ENCODE measurements at regions not wholly inside any gene's neighbourhood (a gene's known extent, or its start where the extent isn't known, plus 50 kb on each side); places are given as distances from the start of the nearest gene placed in this dataset.

- no peak for ATAC-seq
- TF ChIP-seq BACH2 (CRISPR knock-in tag; IDR thresholded peaks at IDR 0.05; ENCODE audit: borderline replicate concordance): no peak
- no peak for TF ChIP-seq TSHZ2 (CRISPR knock-in tag; IDR thresholded peaks at IDR 0.05)
- no peak for TF ChIP-seq ZC3H10 (CRISPR knock-in tag; IDR thresholded peaks at IDR 0.05)
- no peak for TF ChIP-seq OSR1 (CRISPR knock-in tag; IDR thresholded peaks at IDR 0.05)
- TF ChIP-seq TOX (CRISPR knock-in tag; IDR thresholded peaks at IDR 0.05; ENCODE audit: borderline replicate concordance): no peak
- TF ChIP-seq ZFP3 (CRISPR knock-in tag; IDR thresholded peaks at IDR 0.05): no peak
- no peak for TF ChIP-seq PPARA (CRISPR knock-in tag; IDR thresholded peaks at IDR 0.05; ENCODE audit: borderline replicate concordance)
- no peak for TF ChIP-seq GLIS3 (CRISPR knock-in tag; IDR thresholded peaks at IDR 0.05)
- TF ChIP-seq ESRRG (CRISPR knock-in tag; IDR thresholded peaks at IDR 0.05): no peak
Observed at GRCh38 chr2:11100976-11101375, 54.3 kb upstream of the SLC66A3 start.

DNA sequence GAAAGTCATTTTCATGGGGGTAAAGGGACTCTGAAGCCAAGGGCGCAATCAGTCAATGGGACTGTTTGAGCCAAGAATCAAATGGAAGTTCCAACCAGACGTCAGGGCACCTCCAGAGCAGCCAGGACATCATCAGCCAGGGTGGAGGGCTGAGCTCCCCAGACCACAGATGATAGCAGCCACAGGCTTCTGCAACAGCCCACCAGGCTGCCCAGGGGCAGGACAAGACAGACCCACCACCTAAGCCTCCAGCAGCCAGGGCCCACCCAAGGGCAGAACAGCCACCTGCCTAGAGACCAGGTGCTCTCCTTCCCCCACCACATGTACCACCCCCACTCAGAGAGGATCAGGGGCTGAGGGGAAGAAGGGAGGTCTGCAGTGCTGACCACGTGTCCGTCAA lies 53.8 kb upstream of the SLC66A3 start:
- no peak for ATAC-seq
- TF ChIP-seq CSRNP3 (CRISPR knock-in tag; IDR thresholded peaks at IDR 0.05) (no peak), ZFP3 (CRISPR knock-in tag; IDR thresholded peaks at IDR 0.05) (no peak), ZFP30 (CRISPR knock-in tag; IDR thresholded peaks at IDR 0.05) (no peak), ARNTL (CRISPR knock-in tag; IDR thresholded peaks at IDR 0.05; ENCODE audit: borderline replicate concordance, low read depth) (no peak), ZNF70 (CRISPR knock-in tag; IDR thresholded peaks at IDR 0.05) (no peak), TOX (CRISPR knock-in tag; IDR thresholded peaks at IDR 0.05; ENCODE audit: borderline replicate concordance) (no peak), ZC3H10 (CRISPR knock-in tag; IDR thresholded peaks at IDR 0.05) (no peak), ESRRG (CRISPR knock-in tag; IDR thresholded peaks at IDR 0.05) (no peak), CSDC2 (CRISPR knock-in tag; IDR thresholded peaks at IDR 0.05) (no peak), OSR1 (CRISPR knock-in tag; IDR thresholded peaks at IDR 0.05) (no peak), TSHZ2 (CRISPR knock-in tag; IDR thresholded peaks at IDR 0.05) (no peak), PPARA (CRISPR knock-in tag; IDR thresholded peaks at IDR 0.05; ENCODE audit: borderline replicate concordance) (no peak), RARB (CRISPR knock-in tag; IDR thresholded peaks at IDR 0.05) (no peak), ZNF565 (CRISPR knock-in tag; conservative IDR thresholded peaks at IDR 0.05; ENCODE audit: low read depth) (no peak), POU6F1 (CRISPR knock-in tag; IDR thresholded peaks at IDR 0.05; ENCODE audit: borderline replicate concordance, low read depth) (no peak), SNAI2 (CRISPR knock-in tag; IDR thresholded peaks at IDR 0.05) (no peak)
- TF ChIP-seq, protein P1, sequence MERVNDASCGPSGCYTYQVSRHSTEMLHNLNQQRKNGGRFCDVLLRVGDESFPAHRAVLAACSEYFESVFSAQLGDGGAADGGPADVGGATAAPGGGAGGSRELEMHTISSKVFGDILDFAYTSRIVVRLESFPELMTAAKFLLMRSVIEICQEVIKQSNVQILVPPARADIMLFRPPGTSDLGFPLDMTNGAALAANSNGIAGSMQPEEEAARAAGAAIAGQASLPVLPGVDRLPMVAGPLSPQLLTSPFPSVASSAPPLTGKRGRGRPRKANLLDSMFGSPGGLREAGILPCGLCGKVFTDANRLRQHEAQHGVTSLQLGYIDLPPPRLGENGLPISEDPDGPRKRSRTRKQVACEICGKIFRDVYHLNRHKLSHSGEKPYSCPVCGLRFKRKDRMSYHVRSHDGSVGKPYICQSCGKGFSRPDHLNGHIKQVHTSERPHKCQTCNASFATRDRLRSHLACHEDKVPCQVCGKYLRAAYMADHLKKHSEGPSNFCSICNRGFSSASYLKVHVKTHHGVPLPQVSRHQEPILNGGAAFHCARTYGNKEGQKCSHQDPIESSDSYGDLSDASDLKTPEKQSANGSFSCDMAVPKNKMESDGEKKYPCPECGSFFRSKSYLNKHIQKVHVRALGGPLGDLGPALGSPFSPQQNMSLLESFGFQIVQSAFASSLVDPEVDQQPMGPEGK (CRISPR knock-in tag; IDR thresholded peaks at IDR 0.05; ENCODE audit: borderline replicate concordance): no peak
- TF ChIP-seq, protein P2, sequence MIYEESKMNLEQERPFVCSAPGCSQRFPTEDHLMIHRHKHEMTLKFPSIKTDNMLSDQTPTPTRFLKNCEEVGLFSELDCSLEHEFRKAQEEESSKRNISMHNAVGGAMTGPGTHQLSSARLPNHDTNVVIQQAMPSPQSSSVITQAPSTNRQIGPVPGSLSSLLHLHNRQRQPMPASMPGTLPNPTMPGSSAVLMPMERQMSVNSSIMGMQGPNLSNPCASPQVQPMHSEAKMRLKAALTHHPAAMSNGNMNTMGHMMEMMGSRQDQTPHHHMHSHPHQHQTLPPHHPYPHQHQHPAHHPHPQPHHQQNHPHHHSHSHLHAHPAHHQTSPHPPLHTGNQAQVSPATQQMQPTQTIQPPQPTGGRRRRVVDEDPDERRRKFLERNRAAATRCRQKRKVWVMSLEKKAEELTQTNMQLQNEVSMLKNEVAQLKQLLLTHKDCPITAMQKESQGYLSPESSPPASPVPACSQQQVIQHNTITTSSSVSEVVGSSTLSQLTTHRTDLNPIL (CRISPR knock-in tag; IDR thresholded peaks at IDR 0.05; ENCODE audit: low read depth): no peak

Measured in SK-N-SH treated with all-trans-retinoic acid at 6 μM for 48 hours (cell line).